DOHH2 (cell line): ENCODE measurements at regions not wholly inside any gene's neighbourhood (a gene's known extent, or its start where the extent isn't known, plus 50 kb on each side); places are given as distances from the start of the nearest gene placed in this dataset.

Experiments used
- H3F3A ChIP-seq: fragments of 200-600 bp; sonication (generic), shearing (Covaris generic); 2 replicates; pipeline ENCODE4 v1.6.0; 2016; ENCODE audit warnings: antibody characterized with exemption, mild to moderate bottlenecking; ENCODE audit not compliant: control insufficient read depth, insufficient read depth
- H3K27ac ChIP-seq: fragments of 200-600 bp; sonication (generic); 2 replicates; pipeline ENCODE4 v1.5.1; 2014; ENCODE audit warnings: low read depth, mild to moderate bottlenecking, low read length, moderate library complexity
- H3K27me3 ChIP-seq: fragments of 200-600 bp; sonication (generic); 2 replicates; pipeline ENCODE4 v1.6.1; 2014; ENCODE audit warnings: mild to moderate bottlenecking, low read length, mixed read lengths; ENCODE audit not compliant: control insufficient read depth
- H3K36me3 ChIP-seq: fragments of 200-600 bp; sonication (generic); 2 replicates; pipeline ENCODE4 v1.6.1; 2014; ENCODE audit warnings: mild to moderate bottlenecking, low read length, moderate library complexity, mixed read lengths; ENCODE audit not compliant: control insufficient read depth
- H3K4me1 ChIP-seq: fragments of 200-600 bp; sonication (generic); 2 replicates; pipeline ENCODE4 v1.6.1; 2014; ENCODE audit warnings: mild to moderate bottlenecking, low read length, mixed read lengths; ENCODE audit not compliant: control insufficient read depth
- H3K4me2 ChIP-seq: fragments of 200-600 bp; sonication (generic); 2 replicates; pipeline ENCODE4 v1.6.0; 2014; ENCODE audit warnings: mild to moderate bottlenecking, low read length, moderate library complexity
- H3K4me3 ChIP-seq: fragments of 200-600 bp; sonication (generic); 2 replicates; pipeline ENCODE4 v1.5.1; 2014; ENCODE audit warnings: mild to moderate bottlenecking, low read length, mixed read lengths
- H3K79me2 ChIP-seq: fragments of 200-600 bp; sonication (generic); 2 replicates; pipeline ENCODE4 v1.6.1; 2014; ENCODE audit warnings: mild to moderate bottlenecking, low read length, mixed read lengths; ENCODE audit not compliant: control insufficient read depth
- H3K9me2 ChIP-seq: fragments of 200-600 bp; sonication (generic); replicated peaks from 2 replicates; pipeline ENCODE4 v1.6.1; 2014; ENCODE audit warnings: mild to moderate bottlenecking, low read length, mixed read lengths; ENCODE audit not compliant: control insufficient read depth
- H3K9me3 ChIP-seq: fragments of 200-600 bp; sonication (generic); 2 replicates; pipeline ENCODE4 v1.6.1; 2014; ENCODE audit warnings: antibody characterized with exemption, low read length, mixed read lengths; ENCODE audit not compliant: control insufficient read depth, insufficient read depth
- H4K20me1 ChIP-seq: fragments of 200-600 bp; sonication (generic); 2 replicates; pipeline ENCODE4 v1.6.0; 2014; ENCODE audit warnings: low read depth, mild to moderate bottlenecking, antibody characterized with exemption, low read length, moderate library complexity; ENCODE audit not compliant: control insufficient read depth, insufficient read depth
- CTCF ChIP-seq: fragments of 200-600 bp; sonication (generic); IDR thresholded peaks from one replicate; pipeline ENCODE4 v1.5.1; 2014; ENCODE audit warnings: antibody characterized with exemption, mild to moderate bottlenecking, low read depth, low read length; ENCODE audit not compliant: poor library complexity, severe bottlenecking
- EZH2phosphoT487 ChIP-seq: fragments of 200-600 bp; sonication (generic); IDR thresholded peaks from 2 replicates; pipeline ENCODE4 v1.6.1; 2017; ENCODE audit warnings: borderline replicate concordance, mild to moderate bottlenecking, antibody characterized with exemption, low read length, moderate library complexity, mixed read lengths

GRCh38 chr4:58953575-58953974 lies 1843.4 kb upstream of the IGFBP7 start:
- Histone ChIP-seq H3K9me3 (no peaks in the 10 kb centered on the region), H3K4me3 (no peak overlapping the region), H3K9me2 (no peaks in the 10 kb centered on the region), H3K27me3 (no peaks in the 10 kb centered on the region), H3K36me3 (no peaks in the 10 kb centered on the region), H3F3A (no peaks in the 10 kb centered on the region), H3K27ac (no peak overlapping the region), H3K4me2 (no peak overlapping the region), H4K20me1 (no peaks in the 10 kb centered on the region), H3K79me2 (no peaks in the 10 kb centered on the region), H3K4me1 (no peaks in the 10 kb centered on the region)
- TF ChIP-seq EZH2phosphoT487 (no peak), CTCF (no peak)

GRCh38 chr4:58957711-58958110 lies 1847.5 kb upstream of the IGFBP7 start:
- Histone ChIP-seq H3K4me2 (no peak overlapping the region), H3K27me3 (no peaks in the 10 kb centered on the region), H3K4me3 (no peak overlapping the region), H3F3A (no peaks in the 10 kb centered on the region), H3K9me3 (no peaks in the 10 kb centered on the region), H3K4me1 (no peaks in the 10 kb centered on the region), H3K9me2 (no peaks in the 10 kb centered on the region), H3K27ac (no peak overlapping the region), H3K36me3 (no peaks in the 10 kb centered on the region), H3K79me2 (no peaks in the 10 kb centered on the region), H4K20me1 (no peaks in the 10 kb centered on the region)
- TF ChIP-seq CTCF: no peak
- TF ChIP-seq EZH2phosphoT487: no peak

GRCh38 chr4:58961283-58961682 lies 1851.1 kb upstream of the IGFBP7 start:
- Histone ChIP-seq H3K27me3 (no peaks in the 10 kb centered on the region), H3K4me3 (no peak overlapping the region), H3F3A (no peaks in the 10 kb centered on the region), H3K36me3 (no peaks in the 10 kb centered on the region), H3K4me1 (no peaks in the 10 kb centered on the region), H3K9me2 (no peaks in the 10 kb centered on the region), H3K27ac (no peak overlapping the region), H3K9me3 (no peaks in the 10 kb centered on the region), H3K79me2 (no peaks in the 10 kb centered on the region), H3K4me2 (no peak overlapping the region), H4K20me1 (no peaks in the 10 kb centered on the region)
- TF ChIP-seq EZH2phosphoT487: no peak
- no peak for TF ChIP-seq CTCF

- H3K27ac ChIP-seq: no peak overlapping the region
- no peaks in the 10 kb centered on the region for H3F3A ChIP-seq
- H3K9me3 ChIP-seq: no peaks in the 10 kb centered on the region
- H3K79me2 ChIP-seq: no peaks in the 10 kb centered on the region
- H3K4me1 ChIP-seq: no peaks in the 10 kb centered on the region
- no peak overlapping the region for H3K4me2 ChIP-seq
- no peaks in the 10 kb centered on the region for H4K20me1 ChIP-seq
- no peaks in the 10 kb centered on the region for H3K9me2 ChIP-seq
- H3K4me3 ChIP-seq: no peak overlapping the region
- no peak for TF ChIP-seq CTCF
- no peak for TF ChIP-seq EZH2phosphoT487
- H3K36me3 ChIP-seq: no peaks in the 10 kb centered on the region
- no peaks in the 10 kb centered on the region for H3K27me3 ChIP-seq
Observed at GRCh38 chr4:58961925-58962324, 1851.7 kb upstream of the IGFBP7 start.
